PC-3 (cell line): ENCODE measurements at regions not wholly inside any gene's neighbourhood (a gene's known extent, or its start where the extent isn't known, plus 50 kb on each side); places are given as distances from the start of the nearest gene placed in this dataset.

Experiments
- ATAC-seq: fragments of 200-7000 bp; cut with Tn5 transposase; 2 replicates; pipeline ENCODE4 v1.9.1; 2020; ENCODE audit warnings: mild to moderate bottlenecking, moderate library complexity
- BruUV-seq: library from RNA; stranded (reverse); fragments of 400-500 nt; replicated peaks from 2 replicates; lab custom pipeline; 2021; lab: Mats Ljungman, UMichigan
- CTCF ChIA-PET: fragments of 300-600 bp; sonication (Branson Sonifier 250); formaldehyde crosslinking; loops from one replicate; lab custom pipeline; 2022; ENCODE audit warnings: antibody characterized with exemption; lab: Charles Lee
- POLR2A ChIA-PET: fragments of 300-600 bp; sonication (Branson Sonifier 250); formaldehyde crosslinking; loops from one replicate; lab custom pipeline; 2022; ENCODE audit warnings: antibody characterized with exemption; ENCODE audit not compliant: unreplicated experiment; lab: Charles Lee
- DNase-seq: peaks from one replicate; pipeline ENCODE4 v3.0.0-alpha.2; 2015
- H2AFZ ChIP-seq: fragments of 300-600 bp; sonication (generic); 2 replicates; pipeline ENCODE4 v1.6.0; 2016; ENCODE audit warnings: antibody characterized with exemption, low read length
- H3F3A ChIP-seq: fragments of 300-600 bp; sonication (generic); one replicate; pipeline ENCODE4 v1.6.0; 2017; ENCODE audit warnings: antibody characterized with exemption, low read length, control low read depth, mild to moderate bottlenecking; ENCODE audit not compliant: unreplicated experiment
- H3K27ac ChIP-seq: fragments of 300-600 bp; sonication (generic); 2 replicates; pipeline ENCODE4 v1.5.1; 2016; ENCODE audit warnings: mild to moderate bottlenecking, low read length
- H3K27me3 ChIP-seq: fragments of 300-600 bp; sonication (generic); 2 replicates; pipeline ENCODE4 v1.6.1; 2016; ENCODE audit warnings: low read length, mixed read lengths
- H3K36me3 ChIP-seq: fragments of 300-600 bp; sonication (generic); 2 replicates; pipeline ENCODE4 v1.6.1; 2016; ENCODE audit warnings: low read depth, mixed run types, low read length, mixed read lengths
- H3K4me1 ChIP-seq: fragments of 300-600 bp; sonication (generic); 2 replicates; pipeline ENCODE4 v1.5.1; 2016; ENCODE audit warnings: low read length; ENCODE audit not compliant: insufficient read depth
- H3K4me2 ChIP-seq: fragments of 300-600 bp; sonication (generic); 2 replicates; pipeline ENCODE4 v1.6.0; 2016; ENCODE audit warnings: low read length
- H3K4me3 ChIP-seq: fragments of 300-600 bp; sonication (generic); 2 replicates; pipeline ENCODE4 v1.5.1; 2016; ENCODE audit warnings: mild to moderate bottlenecking, low read length, mixed read lengths
- H3K79me2 ChIP-seq: fragments of 300-600 bp; sonication (generic); 2 replicates; pipeline ENCODE4 v1.6.1; 2017; ENCODE audit warnings: low read length, mixed read lengths
- H3K9ac ChIP-seq: fragments of 300-600 bp; sonication (generic); 2 replicates; pipeline ENCODE4 v1.6.0; 2016; ENCODE audit warnings: mild to moderate bottlenecking, low read length
- H3K9me2 ChIP-seq: fragments of 300-600 bp; sonication (generic); replicated peaks from 2 replicates; pipeline ENCODE4 v1.6.1; 2016; ENCODE audit warnings: mixed run types, low read length, mixed read lengths
- H3K9me3 ChIP-seq: fragments of 300-600 bp; sonication (generic); 2 replicates; pipeline ENCODE4 v1.6.1; 2016; ENCODE audit warnings: low read length, mixed read lengths
- H4K20me1 ChIP-seq: fragments of 300-600 bp; sonication (generic); 2 replicates; pipeline ENCODE4 v1.6.1; 2016; ENCODE audit warnings: low read length, mixed read lengths
- CTCF ChIP-seq: fragments of 300-600 bp; sonication (generic); conservative IDR thresholded peaks from 2 replicates; pipeline ENCODE4 v1.5.1; 2017; ENCODE audit warnings: antibody characterized with exemption, low read depth, mild to moderate bottlenecking, low read length
- EZH2 ChIP-seq: fragments of 300-600 bp; sonication (generic); IDR thresholded peaks from one replicate; pipeline ENCODE4 v1.6.1; 2017; ENCODE audit warnings: antibody characterized with exemption, mild to moderate bottlenecking, low read length; ENCODE audit not compliant: unreplicated experiment
- EZH2phosphoT487 ChIP-seq: fragments of 300-600 bp; sonication (generic); IDR thresholded peaks from 2 replicates; pipeline ENCODE4 v1.6.1; 2018; ENCODE audit warnings: mild to moderate bottlenecking, antibody characterized with exemption, low read length, borderline replicate concordance
- intact Hi-C: fragments of 100-400 bp; cut with micrococcal nuclease; formaldehyde crosslinking; loops from 2 replicates; pipeline ENCODE4 v1.9.0; 2023

- ATAC-seq (no peak), DNase-seq (no peak)
- H3K27me3 ChIP-seq = no peaks in the 10 kb centered on the region
- CTCF ChIA-PET = no interaction called here
- no peak overlapping the region for H3K27ac ChIP-seq
- H3K36me3 ChIP-seq = no peaks in the 10 kb centered on the region
- POLR2A ChIA-PET = no interaction called here
- no peaks in the 10 kb centered on the region for H3K79me2 ChIP-seq
- BruUV-seq = no TSS peak
- no peaks in the 10 kb centered on the region for H3K9me2 ChIP-seq
- H4K20me1 ChIP-seq = no peaks in the 10 kb centered on the region
- H3K9ac ChIP-seq = no peak overlapping the region
- no peaks in the 10 kb centered on the region for H3K4me1 ChIP-seq
- H3F3A ChIP-seq = no peaks in the 10 kb centered on the region
- no peak overlapping the region for H2AFZ ChIP-seq
- no peak overlapping the region for H3K4me3 ChIP-seq
- TF ChIP-seq CTCF (no peak), EZH2phosphoT487 (no peak), EZH2 (no peak)
- no peak overlapping the region for H3K4me2 ChIP-seq
- H3K9me3 ChIP-seq = no peaks in the 10 kb centered on the region
- intact Hi-C loops = no loop called here
Measured at GRCh38 chr6:164331026-164331425, 916.5 kb downstream of the QKI start.

GRCh38 chr6:164325168-164325567 lies 910.6 kb downstream of the QKI start:
- H3K27ac ChIP-seq = no peak overlapping the region
- ATAC-seq (no peak), DNase-seq (no peak)
- H3K27me3 ChIP-seq = no peaks in the 10 kb centered on the region
- BruUV-seq = no TSS peak
- no peaks in the 10 kb centered on the region for H3K36me3 ChIP-seq
- intact Hi-C loops = no loop called here
- H3F3A ChIP-seq = no peaks in the 10 kb centered on the region
- ChIA-PET CTCF (no interaction called here), POLR2A (no interaction called here)
- H4K20me1 ChIP-seq = no peaks in the 10 kb centered on the region
- TF ChIP-seq CTCF (no peak), EZH2 (no peak), EZH2phosphoT487 (no peak)
- peaks cover 18% of the 10 kb centered on the region for H3K4me1 ChIP-seq
- H3K9me2 ChIP-seq = no peaks in the 10 kb centered on the region
- no peaks in the 10 kb centered on the region for H3K79me2 ChIP-seq
- no peaks in the 10 kb centered on the region for H3K9me3 ChIP-seq
- no peak overlapping the region for H2AFZ ChIP-seq
- no peak overlapping the region for H3K4me3 ChIP-seq
- no peak overlapping the region for H3K9ac ChIP-seq
- no peak overlapping the region for H3K4me2 ChIP-seq

- no TSS peak for BruUV-seq
- POLR2A ChIA-PET = no interaction called here
- no peaks in the 10 kb centered on the region for H3K9me3 ChIP-seq
- intact Hi-C loops = no loop called here
- CTCF ChIA-PET = no interaction called here
- no peaks in the 10 kb centered on the region for H4K20me1 ChIP-seq
- H3K79me2 ChIP-seq = no peaks in the 10 kb centered on the region
- DNase-seq = peak; percentile 76
- peak; percentile 82 for ATAC-seq
- H3K4me3 ChIP-seq = no peak overlapping the region
- H3K4me2 ChIP-seq = peak overlapping the region; percentile 10
- TF ChIP-seq EZH2 = no peak
- no peak for TF ChIP-seq CTCF
- TF ChIP-seq EZH2phosphoT487 = no peak
- H3K9me2 ChIP-seq = no peaks in the 10 kb centered on the region
- H3K27me3 ChIP-seq = no peaks in the 10 kb centered on the region
- peaks cover 18% of the 10 kb centered on the region for H3K4me1 ChIP-seq
- peak overlapping the region; percentile 55 for H3K27ac ChIP-seq
- H2AFZ ChIP-seq = no peak overlapping the region
- H3K9ac ChIP-seq = no peak overlapping the region
- H3F3A ChIP-seq = no peaks in the 10 kb centered on the region
- H3K36me3 ChIP-seq = no peaks in the 10 kb centered on the region
Measured at GRCh38 chr6:164322533-164322932, 908.0 kb downstream of the QKI start.
